PC-9 (cell line): ENCODE measurements at regions not wholly inside any gene's neighbourhood (a gene's known extent, or its start where the extent isn't known, plus 50 kb on each side); places are given as distances from the start of the nearest gene placed in this dataset.

Experiments
- BruUV-seq: library from RNA; stranded (reverse); fragments of 400-500 nt; replicated peaks from 2 replicates; lab custom pipeline; 2021; lab: Mats Ljungman, UMichigan
- CTCF ChIA-PET: fragments of 300-600 bp; sonication (Branson Sonifier 250); formaldehyde crosslinking; loops from one replicate; lab custom pipeline; 2022; ENCODE audit warnings: antibody characterized with exemption; lab: Charles Lee
- POLR2A ChIA-PET: fragments of 300-600 bp; sonication (Branson Sonifier 250); formaldehyde crosslinking; loops from one replicate; lab custom pipeline; 2022; ENCODE audit warnings: antibody characterized with exemption; ENCODE audit not compliant: unreplicated experiment; lab: Charles Lee
- DNase-seq, 2 experiments: peaks; one replicate each; pipeline versions ENCODE4 v3.0.0 to v3.0.0-alpha.2; 2015 to 2022; ENCODE audit warnings: mixed read lengths in 1 of 2
- H2AFZ ChIP-seq: fragments of 200-600 bp; sonication (generic); 2 replicates; pipeline ENCODE4 v1.8.1; 2017; ENCODE audit warnings: antibody characterized with exemption
- H3F3A ChIP-seq: fragments of 200-600 bp; sonication (generic); 2 replicates; pipeline ENCODE4 v1.8.1; 2017; ENCODE audit warnings: antibody characterized with exemption, mild to moderate bottlenecking, low read depth; ENCODE audit not compliant: insufficient read depth
- H3K27ac ChIP-seq: fragments of 200-600 bp; sonication (generic); 2 replicates; pipeline ENCODE4 v1.6.1; 2016; ENCODE audit warnings: mixed run types
- H3K27me3 ChIP-seq: fragments of 200-600 bp; sonication (generic); 2 replicates; pipeline ENCODE4 v1.6.1; 2016; ENCODE audit warnings: low read depth, mixed run types; ENCODE audit not compliant: insufficient read depth
- H3K36me3 ChIP-seq: fragments of 200-600 bp; sonication (generic); 2 replicates; pipeline ENCODE4 v1.6.1; 2016; ENCODE audit warnings: low read depth, mixed run types
- H3K4me1 ChIP-seq: fragments of 200-600 bp; sonication (generic); replicated peaks from 2 replicates; pipeline ENCODE4 v1.6.1; 2016; ENCODE audit warnings: mixed run types; ENCODE audit not compliant: insufficient read depth
- H3K4me2 ChIP-seq: fragments of 200-600 bp; sonication (generic); 2 replicates; pipeline ENCODE4 v1.6.1; 2017; ENCODE audit warnings: mixed run types
- H3K4me3 ChIP-seq: fragments of 200-600 bp; sonication (generic); 2 replicates; pipeline ENCODE4 v1.6.1; 2016; ENCODE audit warnings: mixed run types
- H3K79me2 ChIP-seq: fragments of 200-600 bp; sonication (generic); 2 replicates; pipeline ENCODE4 v1.6.1; 2017; ENCODE audit warnings: low read depth, mixed run types
- H3K9me2 ChIP-seq: fragments of 200-600 bp; sonication (generic); 2 replicates; pipeline ENCODE4 v1.8.1; 2017; ENCODE audit warnings: mild to moderate bottlenecking; ENCODE audit not compliant: insufficient read depth
- H3K9me3 ChIP-seq: fragments of 200-600 bp; sonication (generic); 2 replicates; pipeline ENCODE4 v1.8.1; 2016; ENCODE audit warnings: low read depth; ENCODE audit not compliant: insufficient read depth
- H4K20me1 ChIP-seq: fragments of 200-600 bp; sonication (generic); 2 replicates; pipeline ENCODE4 v1.8.1; 2017; ENCODE audit not compliant: insufficient read depth
- CTCF ChIP-seq: fragments of 200-600 bp; sonication (generic); conservative IDR thresholded peaks from 2 replicates; pipeline ENCODE4 v1.6.1; 2017; ENCODE audit warnings: mixed run types, antibody characterized with exemption, mild to moderate bottlenecking, moderate library complexity
- EZH2 ChIP-seq: fragments of 200-600 bp; sonication (generic); IDR thresholded peaks from 2 replicates; pipeline ENCODE4 v1.8.0; 2017; ENCODE audit warnings: antibody characterized with exemption, low read depth
- intact Hi-C: fragments of 100-400 bp; cut with micrococcal nuclease; formaldehyde crosslinking; loops from one replicate; pipeline ENCODE4 v1.10.0; 2022; ENCODE audit not compliant: unreplicated experiment

- Histone ChIP-seq H2AFZ (no peak overlapping the region), H3K4me1 (no peaks in the 10 kb centered on the region), H3K36me3 (no peaks in the 10 kb centered on the region), H3K4me3 (no peak overlapping the region), H3K9me3 (no peaks in the 10 kb centered on the region), H3F3A (no peaks in the 10 kb centered on the region), H3K79me2 (no peaks in the 10 kb centered on the region), H3K27ac (no peak overlapping the region), H3K9me2 (no peaks in the 10 kb centered on the region), H4K20me1 (no peaks in the 10 kb centered on the region), H3K4me2 (no peak overlapping the region), H3K27me3 (no peaks in the 10 kb centered on the region)
- intact Hi-C loops: no loop called here
- no peak for DNase-seq
- ChIA-PET CTCF (no interaction called here), POLR2A (no interaction called here)
- TF ChIP-seq EZH2 (no peak), CTCF (no peak)
- BruUV-seq: no TSS peak
These were observed 170.4 kb downstream of the C1D start for GRCh38 chr2:67892339-67892846.

GRCh38 chr2:67895227-67895941 is 167.4 kb downstream of the C1D start:
- POLR2A ChIA-PET: no interaction called here
- BruUV-seq: no TSS peak

GRCh38 chr2:67896076-67896475 is 166.7 kb downstream of the C1D start:
- no peak overlapping the region for H3K4me2 ChIP-seq
- H3K4me1 ChIP-seq: no peaks in the 10 kb centered on the region
- no peak for DNase-seq
- no peak overlapping the region for H2AFZ ChIP-seq
- no peak overlapping the region for H3K27ac ChIP-seq
- ChIA-PET POLR2A (no interaction called here), CTCF (interaction anchor here (0.6 kb wide), 1 partner anchor 191 kb away, joined by 5 read pairs; no protein-coding TSS in a partner anchor)
- TF ChIP-seq EZH2: no peak
- TF ChIP-seq CTCF: no peak
- no peak overlapping the region for H3K4me3 ChIP-seq
- no peaks in the 10 kb centered on the region for H3K79me2 ChIP-seq
- no peaks in the 10 kb centered on the region for H3F3A ChIP-seq
- H3K36me3 ChIP-seq: no peaks in the 10 kb centered on the region
- BruUV-seq: no TSS peak
- no peaks in the 10 kb centered on the region for H4K20me1 ChIP-seq
- H3K27me3 ChIP-seq: no peaks in the 10 kb centered on the region
- H3K9me2 ChIP-seq: no peaks in the 10 kb centered on the region
- no peaks in the 10 kb centered on the region; the same call in 1 of the 2 replicates for H3K9me3 ChIP-seq
- intact Hi-C loops: no loop called here

More at GRCh38 chr2:67895227-67895941, 167.4 kb downstream of the C1D start:
- Histone ChIP-seq H3K4me3 (no peak overlapping the region), H3K36me3 (no peaks in the 10 kb centered on the region), H3K79me2 (no peaks in the 10 kb centered on the region), H3K9me2 (no peaks in the 10 kb centered on the region), H3K27ac (no peak overlapping the region), H3K4me1 (no peaks in the 10 kb centered on the region), H3F3A (no peaks in the 10 kb centered on the region), H4K20me1 (no peaks in the 10 kb centered on the region), H3K27me3 (no peaks in the 10 kb centered on the region), H3K4me2 (no peak overlapping the region), H3K9me3 (no peaks in the 10 kb centered on the region), H2AFZ (no peak overlapping the region)
- TF ChIP-seq CTCF (no peak), EZH2 (no peak)
- no peak for DNase-seq
- intact Hi-C loops: no loop called here
- CTCF ChIA-PET: interaction anchor here (0.6 kb wide), 1 partner anchor 191 kb away, joined by 5 read pairs; no protein-coding TSS in a partner anchor
